Lung (tissue), 11 donors: ENCODE measurements at regions not wholly inside any gene's neighbourhood (a gene's known extent, or its start where the extent isn't known, plus 50 kb on each side); places are given as distances from the start of the nearest gene placed in this dataset.

Source experiments
- ATAC-seq: fragments of 200-7000 bp; cut with Tn5 transposase; one replicate; pipeline ENCODE4 v1.9.1; 2020; ENCODE audit warnings: moderate number of reproducible peaks; ENCODE audit not compliant: insufficient read depth, low FRiP score
- DNase-seq, 3 donors: peaks; one replicate each; pipeline ENCODE4 v3.0.0-alpha.2; 2013 to 2017
- H3K27ac ChIP-seq, 2 donors: one replicate each; pipeline ENCODE4 v1.5.1; 2013; ENCODE audit warnings: mild to moderate bottlenecking in 2 of 2, moderate library complexity in 2 of 2, control low read depth in 1 of 2, inconsistent platforms in 1 of 2, low read depth in 1 of 2, low read length in 1 of 2
- H3K27me3 ChIP-seq, 3 donors: one replicate each; pipeline ENCODE4 v1.5.1; 2013; ENCODE audit warnings: low read length in 2 of 3; ENCODE audit not compliant: control insufficient read depth in 3 of 3, insufficient read depth in 3 of 3
- H3K36me3 ChIP-seq, 4 donors: one replicate each; pipeline ENCODE4 v1.5.1; 2013; ENCODE audit warnings: low read length in 4 of 4, mild to moderate bottlenecking in 1 of 4, moderate library complexity in 1 of 4; ENCODE audit not compliant: control insufficient read depth in 4 of 4, insufficient read depth in 4 of 4
- H3K4me1 ChIP-seq, 5 donors: one replicate each; pipeline ENCODE4 v1.5.1; 2013; ENCODE audit warnings: low read length in 5 of 5, mild to moderate bottlenecking in 2 of 5, moderate library complexity in 1 of 5; ENCODE audit not compliant: control insufficient read depth in 5 of 5, insufficient read depth in 5 of 5
- H3K4me3 ChIP-seq: one replicate; pipeline ENCODE4 v1.5.1; 2013; ENCODE audit warnings: mild to moderate bottlenecking, control low read depth, moderate library complexity
- H3K9ac ChIP-seq, 2 donors: one replicate each; pipeline ENCODE4 v1.5.1; 2013; ENCODE audit warnings: low read length in 2 of 2, control low read depth in 1 of 2; ENCODE audit not compliant: insufficient read depth in 1 of 2
- H3K9me3 ChIP-seq, 4 donors: one replicate each; pipeline ENCODE4 v1.5.1; 2013; ENCODE audit warnings: low read length in 3 of 4, mild to moderate bottlenecking in 1 of 4, moderate library complexity in 1 of 4; ENCODE audit not compliant: control insufficient read depth in 4 of 4, insufficient read depth in 3 of 4
- CTCF ChIP-seq: IDR thresholded peaks from 2 replicates; pipeline ENCODE4 v1.5.1; 2012; ENCODE audit warnings: mild to moderate bottlenecking; ENCODE audit errors: control extremely low read depth, extremely low read depth
- WGBS, 2 donors: extraction: QIAGEN DNeasy Blood & Tissue Kit; methylation state at CpG; one replicate each; pipeline ENCODE4 v1.1.7; 2013; 5-methylcytosine and 5-hydroxymethylcytosine counted together
- donor health status: control.
- donor health status: control.
- donor health status: Bipolar disorder and iron deficiency.
- donor health status: healthy.
- donor health status: DM: yes; HTN: yes; CAD: no.

GRCh38 chr1:19015476-19015875 lies 59.0 kb upstream of the IFFO2 start:
- Histone ChIP-seq H3K4me1 (peaks cover 0 to 17% (median 6%) of the 10 kb centered on the region in 5 donors), H3K4me3 (no peak overlapping the region), H3K27me3 (no peaks in the 10 kb centered on the region), H3K9ac (no peak overlapping the region), H3K36me3 (no peaks in the 10 kb centered on the region), H3K9me3 (no peaks in the 10 kb centered on the region), H3K27ac (no peak overlapping the region)
- DNase-seq, result no peak
- WGBS, 2 donors, result 93 to 96% methylated on average over 6 of the region's 6 CpGs
- no peak for TF ChIP-seq CTCF
- ATAC-seq, result no peak

GRCh38 chr1:19014765-19015164 lies 58.3 kb upstream of the IFFO2 start:
- Histone ChIP-seq H3K27me3 (no peaks in the 10 kb centered on the region), H3K27ac (no peak overlapping the region), H3K9ac (no peak overlapping the region), H3K4me3 (no peak overlapping the region), H3K4me1 (peaks cover 0 to 23% (median 12%) of the 10 kb centered on the region in 5 donors), H3K36me3 (no peaks in the 10 kb centered on the region), H3K9me3 (no peaks in the 10 kb centered on the region)
- DNase-seq (no peak), ATAC-seq (no peak)
- WGBS, 2 donors, result 67 to 92% methylated on average over 7 of the region's 7 CpGs
- TF ChIP-seq CTCF, result no peak

- DNase-seq (no peak), ATAC-seq (no peak)
- H3K27me3 ChIP-seq, result no peaks in the 10 kb centered on the region
- no peaks in the 10 kb centered on the region for H3K9me3 ChIP-seq
- H3K27ac ChIP-seq, result no peak overlapping the region
- no peak overlapping the region for H3K9ac ChIP-seq
- no peaks in the 10 kb centered on the region for H3K36me3 ChIP-seq
- TF ChIP-seq CTCF, result no peak
- H3K4me1 ChIP-seq, result peaks cover 0 to 24% (median 15%) of the 10 kb centered on the region in 5 donors
- 93 to 96% methylated on average over 16 of the region's 16 CpGs for WGBS, 2 donors
- H3K4me3 ChIP-seq, result no peak overlapping the region
Observed at GRCh38 chr1:19013826-19014548, 57.5 kb upstream of the IFFO2 start.

GRCh38 chr1:19011845-19012231 lies 55.4 kb upstream of the IFFO2 start:
- no peak for ATAC-seq
- Histone ChIP-seq H3K9ac (no peak overlapping the region), H3K36me3 (no peaks in the 10 kb centered on the region), H3K4me1 (peaks cover 0 to 34% (median 18%) of the 10 kb centered on the region in 5 donors), H3K4me3 (no peak overlapping the region), H3K27me3 (no peaks in the 10 kb centered on the region), H3K9me3 (no peaks in the 10 kb centered on the region), H3K27ac (peak overlapping the region in 1 of 2 donors; percentile 46)
- TF ChIP-seq CTCF, result no peak
- DNase-seq, result no peak
- 72 to 89% methylated on average over 6 of the region's 6 CpGs for WGBS, 2 donors
